ENCODE measurements at regions not wholly inside any gene's neighbourhood (a gene's known extent, or its start where the extent isn't known, plus 50 kb on each side); places are given as distances from the start of the nearest gene placed in this dataset.

- ChIA-PET POLR2A (no interaction called here), CTCF (no interaction called here)
- no peak overlapping the region for H3K4me3 ChIP-seq (ENCODE audit: low read depth in 2 of 2, low read length in 2 of 2)
- no TSS peak for BruUV-seq (replicated peaks)
- no peaks in the 10 kb centered on the region for H3K9me3 ChIP-seq (ENCODE audit: control insufficient read depth, insufficient read depth, low read depth, low read length)
- H3K27ac ChIP-seq (ENCODE audit: low read length) = no peak overlapping the region
- no peak for TF ChIP-seq TCF7L2 (IDR thresholded peaks at IDR 0.05; ENCODE audit: low read depth, low read length)
- TF ChIP-seq SIN3A (IDR thresholded peaks at IDR 0.05; ENCODE audit: borderline replicate concordance, insufficient read depth, low read depth, low read length) = no peak
- TF ChIP-seq POLR2AphosphoS5 (IDR thresholded peaks at IDR 0.05; ENCODE audit: low read depth, low read length) = no peak
- TF ChIP-seq, protein P1, sequence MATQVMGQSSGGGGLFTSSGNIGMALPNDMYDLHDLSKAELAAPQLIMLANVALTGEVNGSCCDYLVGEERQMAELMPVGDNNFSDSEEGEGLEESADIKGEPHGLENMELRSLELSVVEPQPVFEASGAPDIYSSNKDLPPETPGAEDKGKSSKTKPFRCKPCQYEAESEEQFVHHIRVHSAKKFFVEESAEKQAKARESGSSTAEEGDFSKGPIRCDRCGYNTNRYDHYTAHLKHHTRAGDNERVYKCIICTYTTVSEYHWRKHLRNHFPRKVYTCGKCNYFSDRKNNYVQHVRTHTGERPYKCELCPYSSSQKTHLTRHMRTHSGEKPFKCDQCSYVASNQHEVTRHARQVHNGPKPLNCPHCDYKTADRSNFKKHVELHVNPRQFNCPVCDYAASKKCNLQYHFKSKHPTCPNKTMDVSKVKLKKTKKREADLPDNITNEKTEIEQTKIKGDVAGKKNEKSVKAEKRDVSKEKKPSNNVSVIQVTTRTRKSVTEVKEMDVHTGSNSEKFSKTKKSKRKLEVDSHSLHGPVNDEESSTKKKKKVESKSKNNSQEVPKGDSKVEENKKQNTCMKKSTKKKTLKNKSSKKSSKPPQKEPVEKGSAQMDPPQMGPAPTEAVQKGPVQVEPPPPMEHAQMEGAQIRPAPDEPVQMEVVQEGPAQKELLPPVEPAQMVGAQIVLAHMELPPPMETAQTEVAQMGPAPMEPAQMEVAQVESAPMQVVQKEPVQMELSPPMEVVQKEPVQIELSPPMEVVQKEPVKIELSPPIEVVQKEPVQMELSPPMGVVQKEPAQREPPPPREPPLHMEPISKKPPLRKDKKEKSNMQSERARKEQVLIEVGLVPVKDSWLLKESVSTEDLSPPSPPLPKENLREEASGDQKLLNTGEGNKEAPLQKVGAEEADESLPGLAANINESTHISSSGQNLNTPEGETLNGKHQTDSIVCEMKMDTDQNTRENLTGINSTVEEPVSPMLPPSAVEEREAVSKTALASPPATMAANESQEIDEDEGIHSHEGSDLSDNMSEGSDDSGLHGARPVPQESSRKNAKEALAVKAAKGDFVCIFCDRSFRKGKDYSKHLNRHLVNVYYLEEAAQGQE (IDR thresholded peaks at IDR 0.05; ENCODE audit: insufficient read depth in 1 of 2, low read depth in 2 of 2, low read length in 1 of 2) = no peak
- TF ChIP-seq CTCF (IDR thresholded peaks at IDR 0.05) = no peak
- H3K4me1 ChIP-seq (ENCODE audit: control insufficient read depth, insufficient read depth, low read length) = no peaks in the 10 kb centered on the region
- in situ Hi-C loops (cut with HindIII; ENCODE audit: low pct_unique_long_range_greater_than_20kb, low sequenced_read_pairs) = no loop called here
- no peaks in the 10 kb centered on the region for H3K27me3 ChIP-seq (ENCODE audit: control insufficient read depth, insufficient read depth, low read length)
- ATAC-seq = no peak
- H3K36me3 ChIP-seq (ENCODE audit: control insufficient read depth, insufficient read depth, low read length) = no peaks in the 10 kb centered on the region
- intact Hi-C loops (cut with micrococcal nuclease; ENCODE audit: unreplicated experiment) = no loop called here
- no peak for DNase-seq (ENCODE audit: low read depth, low spot score)
Measured at GRCh38 chr10:105352827-105353226, 711.7 kb downstream of the SORCS3 start.

DNA sequence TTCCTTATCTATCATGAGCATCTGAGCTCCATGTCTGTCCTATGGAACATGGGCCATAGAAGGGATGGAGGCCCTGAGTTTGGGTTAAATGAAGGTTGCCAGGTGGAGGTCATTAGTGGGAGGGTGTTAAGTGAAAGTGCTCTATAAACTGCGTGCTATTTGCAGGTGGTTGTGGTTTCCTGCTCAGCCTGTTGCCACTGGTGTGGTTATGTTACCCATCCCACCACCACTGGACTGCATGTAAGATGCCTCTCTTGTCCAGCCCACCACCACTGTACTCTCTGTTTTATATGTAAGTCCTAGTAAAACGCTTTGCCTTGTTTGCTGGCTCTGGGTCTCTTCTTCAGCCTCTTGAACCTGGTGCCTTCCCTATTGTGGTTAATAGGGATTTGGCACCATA lies 711.2 kb downstream of the SORCS3 start:
- H3K9me3 ChIP-seq (ENCODE audit: control insufficient read depth, insufficient read depth, low read depth, low read length) = no peaks in the 10 kb centered on the region
- H3K27me3 ChIP-seq (ENCODE audit: control insufficient read depth, insufficient read depth, low read length) = no peaks in the 10 kb centered on the region
- H3K4me1 ChIP-seq (ENCODE audit: control insufficient read depth, insufficient read depth, low read length) = no peaks in the 10 kb centered on the region
- DNase-seq (ENCODE audit: low read depth, low spot score) (no peak), ATAC-seq (no peak)
- H3K27ac ChIP-seq (ENCODE audit: low read length) = no peak overlapping the region
- CTCF ChIA-PET = no interaction called here
- in situ Hi-C loops (cut with HindIII; ENCODE audit: low pct_unique_long_range_greater_than_20kb, low sequenced_read_pairs) = no loop called here
- POLR2A ChIA-PET = no interaction called here
- no peaks in the 10 kb centered on the region for H3K36me3 ChIP-seq (ENCODE audit: control insufficient read depth, insufficient read depth, low read length)
- BruUV-seq (replicated peaks) = no TSS peak
- intact Hi-C loops (cut with micrococcal nuclease; ENCODE audit: unreplicated experiment) = no loop called here
- TF ChIP-seq POLR2AphosphoS5 (IDR thresholded peaks at IDR 0.05; ENCODE audit: low read depth, low read length) (no peak), SIN3A (IDR thresholded peaks at IDR 0.05; ENCODE audit: borderline replicate concordance, insufficient read depth, low read depth, low read length) (no peak), TCF7L2 (IDR thresholded peaks at IDR 0.05; ENCODE audit: low read depth, low read length) (no peak), CTCF (IDR thresholded peaks at IDR 0.05) (no peak)
- TF ChIP-seq, protein P1 (IDR thresholded peaks at IDR 0.05; ENCODE audit: insufficient read depth in 1 of 2, low read depth in 2 of 2, low read length in 1 of 2) = no peak
- no peak overlapping the region for H3K4me3 ChIP-seq (ENCODE audit: low read depth in 2 of 2, low read length in 2 of 2)

All from Panc1 (cell line).